Hepatocyte (in vitro differentiated cells): ENCODE measurements at regions not wholly inside any gene's neighbourhood (a gene's known extent, or its start where the extent isn't known, plus 50 kb on each side); places are given as distances from the start of the nearest gene placed in this dataset.

Experiments used
- EZH2 ChIP-seq: fragments of 200-600 bp; sonication (generic); IDR thresholded peaks from 2 replicates; pipeline ENCODE4 v1.6.1; 2016; ENCODE audit warnings: antibody characterized with exemption, mild to moderate bottlenecking, borderline replicate concordance
- EZH2phosphoT487 ChIP-seq: fragments of 200-600 bp; sonication (generic); IDR thresholded peaks from one replicate; pipeline ENCODE4 v1.6.1; 2018; ENCODE audit warnings: antibody characterized with exemption, mild to moderate bottlenecking, low read depth, moderate library complexity; ENCODE audit not compliant: unreplicated experiment, severe bottlenecking
- TF ChIP-seq, protein P1 (sequence below): fragments of 200-600 bp; sonication (generic); IDR thresholded peaks from 2 replicates; pipeline ENCODE4 v1.5.1; 2016; ENCODE audit warnings: antibody characterized with exemption, mild to moderate bottlenecking; ENCODE audit not compliant: poor library complexity

DNA sequence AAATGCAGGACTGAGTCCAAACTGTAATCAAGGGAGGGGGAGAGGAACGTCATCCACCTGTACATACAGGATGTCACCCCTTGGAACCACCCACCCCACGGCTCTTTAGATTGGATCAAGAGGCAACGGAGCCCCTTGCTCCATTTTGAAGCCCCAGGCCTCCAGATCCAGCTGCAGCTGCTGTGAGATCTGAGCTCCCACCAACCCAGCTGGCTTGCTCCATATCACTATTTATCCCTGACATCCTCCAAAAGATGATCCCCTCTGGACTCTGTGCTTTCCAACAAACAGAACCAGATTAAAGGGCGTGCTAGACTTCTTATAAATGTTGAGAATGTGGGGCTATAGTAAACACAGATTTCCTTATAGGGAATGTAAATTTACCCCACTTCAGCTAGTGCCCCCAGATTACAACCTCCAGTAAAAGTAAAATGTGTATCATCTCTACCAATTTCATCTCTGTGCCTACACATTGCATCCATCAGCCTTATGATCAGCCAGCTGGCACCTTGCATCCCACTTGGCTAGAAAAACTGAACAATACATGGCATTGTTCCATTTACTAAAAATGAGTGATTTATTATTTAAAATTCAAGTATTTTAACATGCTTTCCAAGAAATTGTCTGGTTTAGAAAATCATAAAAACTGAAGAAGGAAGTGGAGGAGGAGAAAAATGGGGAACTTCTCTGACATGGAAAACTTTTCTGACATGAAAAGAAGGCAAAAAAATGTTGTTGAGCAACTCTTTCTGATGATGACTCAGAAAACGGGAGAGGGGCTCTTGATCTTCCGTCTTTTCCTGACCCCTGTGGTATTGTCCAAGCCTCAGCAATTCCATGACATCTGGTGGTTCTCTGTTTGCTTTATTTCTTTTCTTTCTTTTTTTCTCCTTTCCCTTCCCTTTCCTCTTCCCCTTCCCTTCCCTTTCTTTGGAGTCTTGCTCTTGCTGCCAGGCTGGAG, 262.6 kb upstream of the THUMPD2 start:
- TF ChIP-seq, protein P1, sequence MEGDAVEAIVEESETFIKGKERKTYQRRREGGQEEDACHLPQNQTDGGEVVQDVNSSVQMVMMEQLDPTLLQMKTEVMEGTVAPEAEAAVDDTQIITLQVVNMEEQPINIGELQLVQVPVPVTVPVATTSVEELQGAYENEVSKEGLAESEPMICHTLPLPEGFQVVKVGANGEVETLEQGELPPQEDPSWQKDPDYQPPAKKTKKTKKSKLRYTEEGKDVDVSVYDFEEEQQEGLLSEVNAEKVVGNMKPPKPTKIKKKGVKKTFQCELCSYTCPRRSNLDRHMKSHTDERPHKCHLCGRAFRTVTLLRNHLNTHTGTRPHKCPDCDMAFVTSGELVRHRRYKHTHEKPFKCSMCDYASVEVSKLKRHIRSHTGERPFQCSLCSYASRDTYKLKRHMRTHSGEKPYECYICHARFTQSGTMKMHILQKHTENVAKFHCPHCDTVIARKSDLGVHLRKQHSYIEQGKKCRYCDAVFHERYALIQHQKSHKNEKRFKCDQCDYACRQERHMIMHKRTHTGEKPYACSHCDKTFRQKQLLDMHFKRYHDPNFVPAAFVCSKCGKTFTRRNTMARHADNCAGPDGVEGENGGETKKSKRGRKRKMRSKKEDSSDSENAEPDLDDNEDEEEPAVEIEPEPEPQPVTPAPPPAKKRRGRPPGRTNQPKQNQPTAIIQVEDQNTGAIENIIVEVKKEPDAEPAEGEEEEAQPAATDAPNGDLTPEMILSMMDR: no peak
- no peak for TF ChIP-seq EZH2
- no peak for TF ChIP-seq EZH2phosphoT487
